Breast epithelium (tissue), 4 donors: ENCODE measurements at regions not wholly inside any gene's neighbourhood (a gene's known extent, or its start where the extent isn't known, plus 50 kb on each side); places are given as distances from the start of the nearest gene placed in this dataset.

Source experiments
- DNase-seq, 2 donors: peaks; one replicate each; pipeline ENCODE4 v3.0.0-alpha.2; 2019; ENCODE audit warnings: low spot score in 2 of 2
- H3K27ac ChIP-seq, 2 donors: fragments of 200-600 bp; sonication (generic) in 1 of 2; one replicate each; pipeline ENCODE4 v1.5.1; 2016 to 2019; ENCODE audit warnings: mild to moderate bottlenecking in 1 of 2
- H3K27me3 ChIP-seq, 2 donors: fragments of 200-600 bp; sonication (generic) in 1 of 2; one replicate each; pipeline versions ENCODE4 v1.5.1 to v1.6.0; 2017 to 2019; ENCODE audit warnings: control low read depth in 1 of 2, mild to moderate bottlenecking in 1 of 2
- H3K36me3 ChIP-seq: fragments of 200-600 bp; one replicate; pipeline ENCODE4 v1.5.1; 2019
- H3K4me1 ChIP-seq, 2 donors: fragments of 200-600 bp; sonication (generic); one replicate each; pipeline ENCODE4 v1.5.1; 2016 to 2019; ENCODE audit warnings: control low read depth in 1 of 2
- H3K4me3 ChIP-seq, 3 donors: fragments of 200-600 bp; sonication (generic); 1 replicate in 2 of 3; 2 replicates in 1 of 3; pipeline ENCODE4 v1.5.1; 2016 to 2019; ENCODE audit warnings: mild to moderate bottlenecking in 3 of 3, moderate library complexity in 2 of 3
- H3K9me3 ChIP-seq, 2 donors: fragments of 200-600 bp; sonication (generic) in 1 of 2; one replicate each; pipeline ENCODE4 v1.5.1; 2016 to 2019; ENCODE audit warnings: control low read depth in 1 of 2
- POLR2A ChIP-seq: fragments of 450-650 bp; IDR thresholded peaks from one replicate; pipeline ENCODE4 v1.6.1; 2016; ENCODE audit warnings: antibody characterized with exemption, mild to moderate bottlenecking, moderate library complexity
- POLR2AphosphoS5 ChIP-seq, 3 donors: sonication (generic); formaldehyde crosslinking; IDR thresholded peaks; one replicate each; pipeline ENCODE4 v1.6.1; 2017; ENCODE audit warnings: antibody characterized with exemption in 3 of 3
- intact Hi-C: fragments of 100-400 bp; cut with DNase I; formaldehyde crosslinking; loops from one replicate; pipeline ENCODE4 v1.15.1; 2023; ENCODE audit warnings: low total_unique reads
- TF ChIP-seq, protein P1 (sequence below), 3 donors: fragments of 450-650 bp; IDR thresholded peaks; one replicate each; pipeline ENCODE4 v1.5.1; 2016 to 2017; ENCODE audit warnings: antibody characterized with exemption in 3 of 3, mild to moderate bottlenecking in 3 of 3, moderate library complexity in 3 of 3

DNA sequence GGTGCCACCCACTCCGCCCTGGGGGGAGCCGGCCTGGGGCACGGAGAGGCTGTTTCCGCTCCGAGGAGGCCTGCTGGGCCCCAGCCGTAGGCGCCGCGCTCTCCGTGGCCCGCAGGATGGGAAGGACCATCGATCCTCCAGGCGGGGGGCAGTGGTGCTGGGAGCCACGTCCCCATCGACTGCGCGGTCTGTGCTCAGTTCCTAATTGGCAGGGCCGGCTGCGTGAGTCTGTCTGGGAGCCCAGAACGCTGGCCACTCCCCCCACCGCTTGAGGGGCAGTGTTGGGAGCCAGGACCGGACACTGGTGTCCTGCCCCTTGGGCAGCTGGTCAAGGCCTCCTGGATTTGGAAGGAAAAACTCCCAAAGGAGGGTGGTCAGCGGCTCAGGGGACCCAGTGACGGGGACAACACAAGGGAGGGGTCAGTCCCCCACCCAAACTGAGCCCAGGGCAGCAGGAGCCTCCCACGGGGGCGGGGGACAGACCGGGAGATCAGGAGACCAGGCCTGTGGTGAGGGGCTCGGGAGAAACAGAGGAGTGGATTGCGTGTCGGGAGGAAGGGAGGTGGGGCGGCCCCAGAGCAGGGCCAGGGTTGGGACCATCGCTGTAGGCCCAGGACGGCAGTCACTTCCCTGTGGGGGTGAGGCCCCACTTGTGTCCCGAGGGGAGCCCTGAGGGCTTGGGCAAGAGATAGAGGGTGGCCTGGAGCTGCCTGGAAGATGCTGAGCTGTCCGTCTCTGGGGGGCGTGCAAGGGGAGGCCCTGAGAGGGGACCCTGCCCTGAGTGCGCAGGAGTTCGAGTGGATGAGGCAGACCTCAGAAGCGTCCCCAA, 89.0 kb downstream of the UNCX start:
- Histone ChIP-seq H3K4me3 (no peak overlapping the region), H3K36me3 (no peaks in the 10 kb centered on the region), H3K27me3 (peaks cover 0 to 75% of the 10 kb centered on the region in 2 donors), H3K27ac (no peak overlapping the region), H3K4me1 (no peaks in the 10 kb centered on the region), H3K9me3 (no peaks in the 10 kb centered on the region)
- TF ChIP-seq, protein P1, sequence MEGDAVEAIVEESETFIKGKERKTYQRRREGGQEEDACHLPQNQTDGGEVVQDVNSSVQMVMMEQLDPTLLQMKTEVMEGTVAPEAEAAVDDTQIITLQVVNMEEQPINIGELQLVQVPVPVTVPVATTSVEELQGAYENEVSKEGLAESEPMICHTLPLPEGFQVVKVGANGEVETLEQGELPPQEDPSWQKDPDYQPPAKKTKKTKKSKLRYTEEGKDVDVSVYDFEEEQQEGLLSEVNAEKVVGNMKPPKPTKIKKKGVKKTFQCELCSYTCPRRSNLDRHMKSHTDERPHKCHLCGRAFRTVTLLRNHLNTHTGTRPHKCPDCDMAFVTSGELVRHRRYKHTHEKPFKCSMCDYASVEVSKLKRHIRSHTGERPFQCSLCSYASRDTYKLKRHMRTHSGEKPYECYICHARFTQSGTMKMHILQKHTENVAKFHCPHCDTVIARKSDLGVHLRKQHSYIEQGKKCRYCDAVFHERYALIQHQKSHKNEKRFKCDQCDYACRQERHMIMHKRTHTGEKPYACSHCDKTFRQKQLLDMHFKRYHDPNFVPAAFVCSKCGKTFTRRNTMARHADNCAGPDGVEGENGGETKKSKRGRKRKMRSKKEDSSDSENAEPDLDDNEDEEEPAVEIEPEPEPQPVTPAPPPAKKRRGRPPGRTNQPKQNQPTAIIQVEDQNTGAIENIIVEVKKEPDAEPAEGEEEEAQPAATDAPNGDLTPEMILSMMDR (IDR thresholded peaks at IDR 0.05), result no peak
- TF ChIP-seq POLR2A (no peak), POLR2AphosphoS5 (IDR thresholded peaks at IDR 0.05) (no peak)
- no peak for DNase-seq
- intact Hi-C loops, result no loop called here

DNA sequence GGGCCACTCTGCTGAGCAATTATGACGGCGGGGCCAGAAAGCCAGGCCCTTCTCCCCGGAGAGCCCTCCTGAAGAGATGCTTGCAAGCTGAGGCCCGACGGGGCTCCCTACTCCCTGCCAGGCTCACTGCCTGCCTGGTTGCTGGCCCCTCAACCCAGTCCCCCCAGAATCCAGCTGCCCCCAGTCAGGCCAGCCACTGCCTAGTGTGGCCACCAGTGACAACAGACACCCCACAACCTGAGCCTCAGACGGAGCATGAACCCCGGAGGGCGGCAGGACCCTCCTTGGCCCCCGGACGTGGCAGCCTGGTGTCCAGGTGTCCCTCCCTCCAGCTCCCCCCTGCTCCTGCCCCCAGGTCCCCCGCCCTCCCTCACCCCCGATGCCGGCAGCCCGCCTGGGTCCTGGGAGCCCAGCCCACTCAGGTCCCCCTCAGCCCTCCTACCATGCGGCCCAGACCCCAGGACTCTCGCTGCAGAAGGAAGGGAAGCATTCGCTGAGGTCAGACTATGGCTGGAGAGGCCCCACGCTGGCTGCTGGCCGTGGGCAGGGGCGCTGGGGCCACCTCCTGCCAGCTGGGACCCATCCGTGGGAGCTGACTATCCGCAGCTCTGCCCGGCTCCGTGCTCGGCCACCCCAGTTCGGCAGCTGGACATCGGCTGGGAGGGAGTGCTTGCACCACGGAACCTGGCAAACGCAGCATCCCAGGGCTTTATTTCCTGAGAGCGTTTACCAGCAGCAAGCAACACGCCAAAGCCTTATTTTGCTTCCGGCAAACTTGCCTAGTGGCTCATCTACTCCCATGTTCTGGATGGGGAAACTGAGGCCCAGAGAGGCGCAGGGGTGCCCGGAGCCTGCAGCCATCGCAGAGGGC, 89.8 kb downstream of the UNCX start:
- H3K4me1 ChIP-seq, result no peaks in the 10 kb centered on the region
- peaks cover 0 to 77% of the 10 kb centered on the region in 2 donors for H3K27me3 ChIP-seq
- DNase-seq, result no peak
- H3K9me3 ChIP-seq, result no peaks in the 10 kb centered on the region
- TF ChIP-seq POLR2A, result no peak
- TF ChIP-seq, protein P1 (IDR thresholded peaks at IDR 0.05), result no peak
- TF ChIP-seq POLR2AphosphoS5 (IDR thresholded peaks at IDR 0.05), result no peak
- intact Hi-C loops, result no loop called here
- H3K36me3 ChIP-seq, result no peaks in the 10 kb centered on the region
- no peak overlapping the region for H3K4me3 ChIP-seq
- no peak overlapping the region for H3K27ac ChIP-seq

DNA sequence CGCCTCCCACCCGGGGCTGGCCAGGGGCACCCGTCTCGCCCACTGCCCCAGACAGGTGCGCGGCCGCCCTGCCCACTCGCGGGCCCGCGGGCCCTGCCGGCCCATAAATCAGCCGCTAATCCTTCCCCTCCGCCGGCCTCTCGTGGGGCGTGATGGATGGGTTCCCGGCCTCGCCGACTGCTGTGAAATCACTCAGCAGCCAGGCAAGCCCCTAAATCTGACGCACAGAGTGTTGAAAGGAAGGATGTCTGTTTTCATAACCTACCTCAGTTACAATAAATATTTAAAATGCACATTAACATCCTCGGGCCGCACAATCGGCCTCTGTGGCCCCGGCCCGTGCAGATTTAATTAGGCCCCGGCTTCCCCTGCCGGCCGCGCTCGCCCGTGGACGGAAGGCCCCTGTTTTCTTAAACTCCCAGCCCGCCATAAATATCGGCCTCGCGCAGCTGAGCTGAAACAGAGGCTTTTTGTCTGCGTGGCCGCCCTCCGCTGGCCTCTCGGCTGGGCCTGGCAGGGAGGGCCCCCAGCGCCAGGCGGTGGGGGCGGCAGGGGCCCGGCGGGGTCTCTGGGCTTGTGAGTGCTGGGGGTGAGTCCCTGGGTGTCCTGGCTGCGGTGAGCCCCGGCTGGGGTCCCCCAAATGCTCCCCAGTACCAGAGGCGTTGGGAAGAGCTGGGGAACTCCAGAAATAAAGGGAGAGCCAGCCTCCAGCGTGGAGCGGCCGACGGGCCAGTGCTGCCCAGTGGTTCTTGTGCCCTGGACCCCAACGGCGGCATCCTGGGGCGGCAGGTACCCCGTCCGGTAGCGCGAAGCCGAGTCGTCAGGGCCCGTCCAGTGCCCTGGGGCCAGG, 90.7 kb downstream of the UNCX start:
- no peak for DNase-seq
- no peaks in the 10 kb centered on the region for H3K9me3 ChIP-seq
- H3K4me1 ChIP-seq, result no peaks in the 10 kb centered on the region
- H3K4me3 ChIP-seq, result no peak overlapping the region
- peaks cover 0 to 69% of the 10 kb centered on the region in 2 donors for H3K27me3 ChIP-seq
- no peaks in the 10 kb centered on the region for H3K36me3 ChIP-seq
- no peak overlapping the region for H3K27ac ChIP-seq
- TF ChIP-seq, protein P1 (IDR thresholded peaks at IDR 0.05), result no peak
- no peak for TF ChIP-seq POLR2A
- intact Hi-C loops, result no loop called here

DNA sequence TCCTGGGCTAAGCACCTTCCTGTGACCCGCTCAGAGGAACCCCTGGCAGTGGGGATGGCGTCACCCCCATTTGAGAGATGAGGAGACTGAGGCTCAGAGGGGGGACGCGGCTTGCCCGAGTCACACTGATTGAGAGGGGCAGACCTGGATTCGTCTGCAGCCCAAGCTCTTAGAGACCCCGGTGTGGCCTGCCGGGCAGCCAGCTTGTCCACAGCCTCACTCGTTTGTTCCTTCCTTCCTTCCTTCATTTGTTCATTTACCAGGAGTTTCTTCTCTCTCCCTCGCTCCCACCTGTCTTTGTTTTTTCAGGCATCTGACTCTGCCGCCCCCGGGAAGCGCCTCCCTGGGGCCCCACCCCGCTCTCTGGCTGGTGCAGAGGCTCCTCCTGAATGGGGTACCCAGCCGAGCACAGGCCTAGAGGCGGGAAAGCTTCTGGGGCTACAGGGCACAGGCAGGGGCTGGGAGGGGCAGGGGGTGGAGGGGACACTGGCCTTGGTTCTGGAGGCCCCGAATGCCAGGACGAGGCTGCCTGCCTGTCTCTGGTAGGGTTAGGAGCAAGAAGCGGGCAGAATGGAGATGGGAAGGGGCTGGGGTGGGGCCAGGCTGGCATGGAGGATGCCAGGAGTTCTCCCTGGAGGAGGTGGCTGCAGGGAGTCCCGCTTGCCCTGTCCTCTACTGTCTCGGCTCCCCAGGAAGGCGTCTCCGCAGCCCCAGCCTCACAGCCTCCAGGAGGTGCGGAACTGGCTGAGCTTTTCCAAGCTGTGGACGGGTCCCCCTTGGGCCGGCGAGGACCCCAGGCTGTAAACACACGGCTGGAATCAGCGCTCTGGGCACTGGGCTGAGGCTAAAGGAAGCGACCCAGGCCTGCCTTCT, 91.6 kb downstream of the UNCX start:
- no peak for DNase-seq
- H3K27ac ChIP-seq, result no peak overlapping the region
- H3K4me3 ChIP-seq, result no peak overlapping the region
- intact Hi-C loops, result no loop called here
- H3K27me3 ChIP-seq, result peaks cover 0 to 65% of the 10 kb centered on the region in 2 donors
- no peaks in the 10 kb centered on the region for H3K36me3 ChIP-seq
- H3K4me1 ChIP-seq, result no peaks in the 10 kb centered on the region
- no peaks in the 10 kb centered on the region for H3K9me3 ChIP-seq
- TF ChIP-seq POLR2AphosphoS5 (IDR thresholded peaks at IDR 0.05) (no peak), POLR2A (no peak)
- TF ChIP-seq, protein P1 (IDR thresholded peaks at IDR 0.05), result no peak
